IMR-90 (cell line): ENCODE measurements at regions not wholly inside any gene's neighbourhood (a gene's known extent, or its start where the extent isn't known, plus 50 kb on each side); places are given as distances from the start of the nearest gene placed in this dataset.

ENCODE experiments used
- ATAC-seq: fragments of 200-7000 bp; cut with Tn5 transposase; 2 replicates; pipeline ENCODE4 v1.9.1; 2020; ENCODE audit warnings: low read depth, mild to moderate bottlenecking, moderate library complexity
- BruUV-seq: library from RNA; stranded (reverse); fragments of 400-500 nt; replicated peaks from 2 replicates; lab custom pipeline; 2021; lab: Mats Ljungman, UMichigan
- CTCF ChIA-PET: fragments of 300-600 bp; formaldehyde crosslinking; extraction: SDS; loops from one replicate; lab custom pipeline; 2021; ENCODE audit warnings: antibody characterized with exemption; lab: Yijun Ruan, JAX
- POLR2A ChIA-PET: fragments of 300-600 bp; sonication (Branson Sonifier 250); formaldehyde crosslinking; loops from one replicate; lab custom pipeline; 2022; ENCODE audit warnings: antibody characterized with exemption; ENCODE audit not compliant: unreplicated experiment; lab: Charles Lee
- DNase-seq: peaks from one replicate; pipeline ENCODE4 v3.0.0; 2013
- H2AFZ ChIP-seq: replicated peaks from 2 replicates; pipeline ENCODE3; 2013; ENCODE audit warnings: low read length, mild to moderate bottlenecking; ENCODE audit not compliant: poor library complexity
- H2AK5ac ChIP-seq: 2 replicates; pipeline ENCODE4 v1.6.1; 2013; ENCODE audit warnings: low read depth, low read length, inconsistent platforms
- H2AK9ac ChIP-seq: replicated peaks from 2 replicates; pipeline ENCODE3; 2013; ENCODE audit warnings: mild to moderate bottlenecking, low read depth, low read length, moderate library complexity; ENCODE audit not compliant: poor library complexity
- H2BK120ac ChIP-seq: 2 replicates; pipeline ENCODE4 v1.6.1; 2013; ENCODE audit warnings: low read depth, low read length, inconsistent platforms
- H2BK15ac ChIP-seq: 3 replicates; pipeline ENCODE4 v1.6.1; 2013; ENCODE audit warnings: low read depth, low read length, inconsistent platforms
- H2BK20ac ChIP-seq: 2 replicates; pipeline ENCODE4 v1.6.1; 2013; ENCODE audit warnings: low read depth, mild to moderate bottlenecking, inconsistent platforms, low read length, moderate library complexity
- H2BK5ac ChIP-seq: 2 replicates; pipeline ENCODE4 v1.6.1; 2013; ENCODE audit warnings: mild to moderate bottlenecking, low read depth, low read length, inconsistent platforms; ENCODE audit not compliant: poor library complexity, severe bottlenecking
- H3K14ac ChIP-seq: replicated peaks from 2 replicates; pipeline ENCODE4 v1.6.1; 2013; ENCODE audit warnings: low read depth, low read length, inconsistent platforms
- H3K18ac ChIP-seq: 2 replicates; pipeline ENCODE4 v1.6.1; 2013; ENCODE audit warnings: low read depth, low read length, control low read depth
- H3K23ac ChIP-seq: 2 replicates; pipeline ENCODE4 v1.6.1; 2013; ENCODE audit warnings: low read depth, low read length, inconsistent platforms
- H3K27ac ChIP-seq: 2 replicates; pipeline ENCODE4 v1.5.1; 2013; ENCODE audit warnings: mild to moderate bottlenecking, control low read depth, low read length; ENCODE audit not compliant: insufficient read depth
- H3K27me3 ChIP-seq: 2 replicates; pipeline ENCODE4 v1.6.1; 2013; ENCODE audit warnings: low read length; ENCODE audit not compliant: control insufficient read depth, insufficient read depth
- H3K36me3 ChIP-seq: 2 replicates; pipeline ENCODE4 v1.6.1; 2013; ENCODE audit warnings: low read length, mixed read lengths; ENCODE audit not compliant: control insufficient read depth, insufficient read depth
- H3K4ac ChIP-seq: 2 replicates; pipeline ENCODE4 v1.6.1; 2013; ENCODE audit warnings: low read depth, low read length, inconsistent platforms
- H3K4me1 ChIP-seq: 2 replicates; pipeline ENCODE4 v1.6.1; 2013; ENCODE audit warnings: low read length, mixed read lengths; ENCODE audit not compliant: control insufficient read depth, insufficient read depth
- H3K4me2 ChIP-seq: 2 replicates; pipeline ENCODE4 v1.6.1; 2013; ENCODE audit warnings: low read depth, mild to moderate bottlenecking, control low read depth, low read length, moderate library complexity
- H3K4me3 ChIP-seq: 2 replicates; pipeline ENCODE4 v1.5.1; 2013; ENCODE audit warnings: low read depth, mild to moderate bottlenecking, control low read depth, low read length, moderate library complexity; ENCODE audit not compliant: insufficient read depth
- H3K56ac ChIP-seq: 2 replicates; pipeline ENCODE4 v1.6.1; 2013; ENCODE audit warnings: low read length, inconsistent platforms; ENCODE audit not compliant: insufficient read depth; ENCODE audit errors: extremely low read depth
- H3K79me1 ChIP-seq, 2 experiments: 2 replicates each; pipeline ENCODE4 v1.6.1; 2013; ENCODE audit warnings: low read length in 2 of 2, inconsistent platforms in 1 of 2, low read depth in 1 of 2
- H3K9ac ChIP-seq: 2 replicates; pipeline ENCODE4 v1.6.1; 2013; ENCODE audit warnings: low read depth, low read length, control low read depth
- H3K9me1 ChIP-seq: 2 replicates; pipeline ENCODE4 v1.6.1; 2013; ENCODE audit warnings: low read length, inconsistent platforms; ENCODE audit not compliant: insufficient read depth
- H3K9me3 ChIP-seq: 2 replicates; pipeline ENCODE4 v1.6.1; 2013; ENCODE audit warnings: low read length; ENCODE audit not compliant: control insufficient read depth, insufficient read depth
- H4K20me1 ChIP-seq: 2 replicates; pipeline ENCODE4 v1.6.1; 2013; ENCODE audit warnings: low read length, inconsistent platforms; ENCODE audit not compliant: insufficient read depth
- H4K5ac ChIP-seq: 2 replicates; pipeline ENCODE4 v1.6.1; 2013; ENCODE audit warnings: mild to moderate bottlenecking, low read depth, low read length, control low read depth
- H4K8ac ChIP-seq, 2 experiments: 2 replicates each; pipeline ENCODE4 v1.6.1; 2013; ENCODE audit warnings: low read depth in 2 of 2, low read length in 2 of 2, control low read depth in 1 of 2, inconsistent platforms in 1 of 2
- H4K91ac ChIP-seq: 2 replicates; pipeline ENCODE4 v1.6.1; 2013; ENCODE audit warnings: low read depth, low read length, inconsistent platforms; ENCODE audit not compliant: insufficient read depth
- BHLHE40 ChIP-seq: fragments of 150-350 bp; IDR thresholded peaks from 2 replicates; pipeline ENCODE4 v1.6.1; 2016; ENCODE audit warnings: mild to moderate bottlenecking, low read depth, low read length
- CEBPB ChIP-seq: IDR thresholded peaks from 2 replicates; pipeline ENCODE4 v1.6.1; 2012; ENCODE audit warnings: low read depth, low read length, improper control_type of control experiment
- CHD1 ChIP-seq: IDR thresholded peaks from 2 replicates; pipeline ENCODE4 v1.6.1; 2012; ENCODE audit warnings: low read depth, low read length, improper control_type of control experiment
- FOS ChIP-seq: fragments of 150-350 bp; IDR thresholded peaks from 2 replicates; pipeline ENCODE4 v1.6.1; 2016; ENCODE audit warnings: low read depth, low read length
- MAFK ChIP-seq: IDR thresholded peaks from 2 replicates; pipeline ENCODE4 v1.6.1; 2012; ENCODE audit warnings: low read depth, low read length, improper control_type of control experiment
- MAZ ChIP-seq: IDR thresholded peaks from 2 replicates; pipeline ENCODE4 v1.6.1; 2012; ENCODE audit warnings: low read depth, mild to moderate bottlenecking, low read length, improper control_type of control experiment, moderate library complexity, borderline replicate concordance
- MXI1 ChIP-seq: IDR thresholded peaks from 2 replicates; pipeline ENCODE4 v1.6.1; 2012; ENCODE audit warnings: low read depth, mild to moderate bottlenecking, low read length, moderate library complexity, borderline replicate concordance
- NFE2L2 ChIP-seq: fragments of 150-350 bp; IDR thresholded peaks from 2 replicates; pipeline ENCODE4 v1.6.1; 2016; ENCODE audit warnings: low read depth, mild to moderate bottlenecking, low read length
- POLR2A ChIP-seq: IDR thresholded peaks from 2 replicates; pipeline ENCODE4 v1.6.1; 2012; ENCODE audit warnings: mild to moderate bottlenecking, low read depth, low read length
- RAD21 ChIP-seq: IDR thresholded peaks from 2 replicates; pipeline ENCODE4 v1.6.1; 2012; ENCODE audit warnings: low read length, improper control_type of control experiment
- RCOR1 ChIP-seq: IDR thresholded peaks from 2 replicates; pipeline ENCODE4 v1.6.1; 2012; ENCODE audit warnings: mild to moderate bottlenecking, low read length, improper control_type of control experiment; ENCODE audit not compliant: insufficient replicate concordance
- RFX5 ChIP-seq: IDR thresholded peaks from 2 replicates; pipeline ENCODE4 v1.8.0; 2012; ENCODE audit warnings: low read depth, mild to moderate bottlenecking, low read length, moderate library complexity
- SMC3 ChIP-seq: fragments of 150-350 bp; IDR thresholded peaks from 2 replicates; pipeline ENCODE4 v1.6.1; 2016; ENCODE audit warnings: low read depth, mild to moderate bottlenecking, antibody characterized with exemption, low read length, moderate library complexity
- WGBS, 2 experiments: methylation state at CpG; one replicate each; pipeline versions ENCODE4 v1.1.5 to v1.1.7; 2013; ENCODE audit warnings: missing lambda C conversion rate in 2 of 2; ENCODE audit not compliant: insufficient read length in 1 of 2; ENCODE audit errors: extremely low coverage in 2 of 2; 5-methylcytosine and 5-hydroxymethylcytosine counted together
- dilution Hi-C: fragments of 300-500 bp; cut with HindIII; formaldehyde crosslinking; loops from one replicate; pipeline ENCODE4 v1.14.3; 2018; ENCODE audit warnings: low sequenced_read_pairs; ENCODE audit not compliant: unreplicated experiment
- in situ Hi-C: fragments of 300-500 bp; cut with MboI; formaldehyde crosslinking; loops from 3 replicates; pipeline ENCODE4 v1.14.3; 2019; ENCODE audit warnings: low sequenced_read_pairs, inconsistent platforms, mixed read lengths
- intact Hi-C: fragments of 100-400 bp; cut with micrococcal nuclease; formaldehyde crosslinking; loops from 2 replicates; pipeline ENCODE4 v1.10.0; 2022
- TF ChIP-seq, protein P1 (sequence below): fragments of 150-350 bp; IDR thresholded peaks from 2 replicates; pipeline ENCODE4 v1.6.1; 2017; ENCODE audit warnings: mild to moderate bottlenecking, antibody characterized with exemption, low read length, low read depth
- TF ChIP-seq, protein P2 (sequence below): conservative IDR thresholded peaks from 2 replicates; pipeline ENCODE4 v1.5.1; 2012; ENCODE audit warnings: mild to moderate bottlenecking, low read depth, low read length, improper control_type of control experiment
- TF ChIP-seq, protein P3 (sequence below): fragments of 150-350 bp; IDR thresholded peaks from 2 replicates; pipeline ENCODE4 v1.6.1; 2016; ENCODE audit warnings: low read depth, mild to moderate bottlenecking, low read length, moderate library complexity, borderline replicate concordance

DNA sequence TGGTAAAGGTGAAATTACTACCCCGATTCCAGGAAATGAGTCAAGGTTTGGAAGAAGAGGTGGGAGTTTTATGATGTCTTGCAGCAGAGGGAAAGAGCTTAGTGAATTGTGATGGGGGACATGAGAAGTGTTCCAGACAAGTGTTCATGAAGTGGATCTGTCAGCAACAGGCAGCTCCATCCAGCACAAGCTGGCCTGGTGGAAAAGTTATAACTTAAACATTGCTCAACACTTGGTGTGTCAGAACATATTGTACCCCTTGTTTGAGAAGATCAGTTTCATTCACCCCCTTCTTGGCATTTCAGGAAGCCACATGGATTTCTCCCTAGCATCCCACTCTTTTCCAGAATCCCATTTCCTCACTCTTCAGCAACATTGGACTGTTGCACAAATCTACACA lies 222.0 kb downstream of the B3GLCT start:
- ChIA-PET POLR2A (no interaction called here), CTCF (no interaction called here)
- Histone ChIP-seq H3K14ac (no peak overlapping the region), H2BK5ac (no peak overlapping the region), H2AK5ac (no peak overlapping the region), H3K27me3 (peaks cover 12% of the 10 kb centered on the region), H3K36me3 (no peaks in the 10 kb centered on the region), H3K79me1 (no peaks in the 10 kb centered on the region), H3K56ac (no peak overlapping the region), H3K9me1 (no peaks in the 10 kb centered on the region), H3K4me2 (no peak overlapping the region), H3K4me1 (no peaks in the 10 kb centered on the region), H3K23ac (no peak overlapping the region), H2BK20ac (no peak overlapping the region), H3K9ac (no peak overlapping the region), H3K9me3 (no peaks in the 10 kb centered on the region), H3K4me3 (no peak overlapping the region), H4K20me1 (no peaks in the 10 kb centered on the region), H2BK120ac (no peak overlapping the region), H3K27ac (no peak overlapping the region), H4K91ac (no peak overlapping the region), H3K18ac (no peak overlapping the region), H2AK9ac (no peak overlapping the region), H2BK15ac (no peak overlapping the region), H3K4ac (no peak overlapping the region), H4K5ac (no peak overlapping the region), H2AFZ (no peak overlapping the region), H4K8ac (no peak overlapping the region)
- DNase-seq: no peak
- 50% methylated on average over 1 of the region's 1 CpG; no CpG with 5 or more reads in 1 of the 2 experiments for WGBS, 2 experiments
- TF ChIP-seq NFE2L2: no peak
- TF ChIP-seq RFX5: no peak
- TF ChIP-seq FOS: no peak
- TF ChIP-seq RAD21: no peak
- no peak for TF ChIP-seq MXI1
- TF ChIP-seq POLR2A: no peak
- no peak for TF ChIP-seq CHD1
- TF ChIP-seq RCOR1: no peak
- TF ChIP-seq SMC3: no peak
- no peak for TF ChIP-seq BHLHE40
- TF ChIP-seq, protein P1, sequence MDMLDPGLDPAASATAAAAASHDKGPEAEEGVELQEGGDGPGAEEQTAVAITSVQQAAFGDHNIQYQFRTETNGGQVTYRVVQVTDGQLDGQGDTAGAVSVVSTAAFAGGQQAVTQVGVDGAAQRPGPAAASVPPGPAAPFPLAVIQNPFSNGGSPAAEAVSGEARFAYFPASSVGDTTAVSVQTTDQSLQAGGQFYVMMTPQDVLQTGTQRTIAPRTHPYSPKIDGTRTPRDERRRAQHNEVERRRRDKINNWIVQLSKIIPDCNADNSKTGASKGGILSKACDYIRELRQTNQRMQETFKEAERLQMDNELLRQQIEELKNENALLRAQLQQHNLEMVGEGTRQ: no peak
- TF ChIP-seq, protein P2, sequence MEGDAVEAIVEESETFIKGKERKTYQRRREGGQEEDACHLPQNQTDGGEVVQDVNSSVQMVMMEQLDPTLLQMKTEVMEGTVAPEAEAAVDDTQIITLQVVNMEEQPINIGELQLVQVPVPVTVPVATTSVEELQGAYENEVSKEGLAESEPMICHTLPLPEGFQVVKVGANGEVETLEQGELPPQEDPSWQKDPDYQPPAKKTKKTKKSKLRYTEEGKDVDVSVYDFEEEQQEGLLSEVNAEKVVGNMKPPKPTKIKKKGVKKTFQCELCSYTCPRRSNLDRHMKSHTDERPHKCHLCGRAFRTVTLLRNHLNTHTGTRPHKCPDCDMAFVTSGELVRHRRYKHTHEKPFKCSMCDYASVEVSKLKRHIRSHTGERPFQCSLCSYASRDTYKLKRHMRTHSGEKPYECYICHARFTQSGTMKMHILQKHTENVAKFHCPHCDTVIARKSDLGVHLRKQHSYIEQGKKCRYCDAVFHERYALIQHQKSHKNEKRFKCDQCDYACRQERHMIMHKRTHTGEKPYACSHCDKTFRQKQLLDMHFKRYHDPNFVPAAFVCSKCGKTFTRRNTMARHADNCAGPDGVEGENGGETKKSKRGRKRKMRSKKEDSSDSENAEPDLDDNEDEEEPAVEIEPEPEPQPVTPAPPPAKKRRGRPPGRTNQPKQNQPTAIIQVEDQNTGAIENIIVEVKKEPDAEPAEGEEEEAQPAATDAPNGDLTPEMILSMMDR: no peak
- TF ChIP-seq CEBPB: no peak
- TF ChIP-seq MAZ: no peak
- TF ChIP-seq, protein P3, sequence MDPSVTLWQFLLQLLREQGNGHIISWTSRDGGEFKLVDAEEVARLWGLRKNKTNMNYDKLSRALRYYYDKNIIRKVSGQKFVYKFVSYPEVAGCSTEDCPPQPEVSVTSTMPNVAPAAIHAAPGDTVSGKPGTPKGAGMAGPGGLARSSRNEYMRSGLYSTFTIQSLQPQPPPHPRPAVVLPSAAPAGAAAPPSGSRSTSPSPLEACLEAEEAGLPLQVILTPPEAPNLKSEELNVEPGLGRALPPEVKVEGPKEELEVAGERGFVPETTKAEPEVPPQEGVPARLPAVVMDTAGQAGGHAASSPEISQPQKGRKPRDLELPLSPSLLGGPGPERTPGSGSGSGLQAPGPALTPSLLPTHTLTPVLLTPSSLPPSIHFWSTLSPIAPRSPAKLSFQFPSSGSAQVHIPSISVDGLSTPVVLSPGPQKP: no peak
- no peak for TF ChIP-seq MAFK
- dilution Hi-C loops (no loop called here), intact Hi-C loops (no loop called here), in situ Hi-C loops (loop anchor here (5.0 to 10.0 kb wide), 3 partner anchors 189 to 313 kb away; partner anchors contain the start of gene RXFP2)
- no peak for ATAC-seq
- no TSS peak for BruUV-seq
